HG03378 (cell line): ENCODE measurements at regions not wholly inside any gene's neighbourhood (a gene's known extent, or its start where the extent isn't known, plus 50 kb on each side); places are given as distances from the start of the nearest gene placed in this dataset.
"Not testable (repeated sequence)": the region's sequence is repeated elsewhere in the genome, so short reads cannot be mapped to it uniquely, and the experiment has no call there.

Experiments
- ATAC-seq: cut with Tn5 transposase; IDR thresholded peaks from one replicate; pipeline ENCODE4 v1.9.1; 2021; ENCODE audit warnings: mild to moderate bottlenecking, moderate library complexity; ENCODE audit not compliant: unreplicated experiment

GRCh38 chr3:26252001-26252400 lies 370.6 kb upstream of the LRRC3B start:
- no peak for ATAC-seq

GRCh38 chr3:26256224-26256623 lies 366.3 kb upstream of the LRRC3B start:
- no peak for ATAC-seq

- no peak for ATAC-seq
Observed at GRCh38 chr3:26259176-26259575, 363.4 kb upstream of the LRRC3B start.

- ATAC-seq, result no peak
Observed at GRCh38 chr3:26260139-26260538, 362.4 kb upstream of the LRRC3B start.

- ATAC-seq, result no peak
Observed at GRCh38 chr3:26264708-26265107, 357.9 kb upstream of the LRRC3B start.

- no peak for ATAC-seq
Observed at GRCh38 chr3:26271848-26272247, 350.7 kb upstream of the LRRC3B start.

- ATAC-seq, result no peak
Observed at GRCh38 chr3:26273196-26273595, 349.4 kb upstream of the LRRC3B start.

- ATAC-seq, result no peak
Observed at GRCh38 chr3:26279091-26279490, 343.5 kb upstream of the LRRC3B start.

- no peak for ATAC-seq
Observed at GRCh38 chr3:26280517-26280916, 342.1 kb upstream of the LRRC3B start.

GRCh38 chr3:26281284-26281985 lies 341.1 kb upstream of the LRRC3B start:
- ATAC-seq, result no peak

- ATAC-seq, result not testable (repeated sequence)
Observed at GRCh38 chr3:26284503-26284902, 338.1 kb upstream of the LRRC3B start.

- no peak for ATAC-seq
Observed at GRCh38 chr3:26291840-26292239, 330.7 kb upstream of the LRRC3B start.

GRCh38 chr3:26292780-26293179 lies 329.8 kb upstream of the LRRC3B start:
- no peak for ATAC-seq

- no peak for ATAC-seq
Observed at GRCh38 chr3:26293329-26293844, 329.2 kb upstream of the LRRC3B start.

GRCh38 chr3:26307192-26307591 lies 315.4 kb upstream of the LRRC3B start:
- no peak for ATAC-seq

GRCh38 chr3:26307787-26308186 lies 314.8 kb upstream of the LRRC3B start:
- no peak for ATAC-seq

GRCh38 chr3:26308454-26308853 lies 314.1 kb upstream of the LRRC3B start:
- ATAC-seq, result no peak

- ATAC-seq, result not testable (repeated sequence)
Observed at GRCh38 chr3:26309536-26309935, 313.0 kb upstream of the LRRC3B start.

GRCh38 chr3:26312816-26313215 lies 309.8 kb upstream of the LRRC3B start:
- ATAC-seq, result no peak

GRCh38 chr3:26316472-26316871 lies 306.1 kb upstream of the LRRC3B start:
- no peak for ATAC-seq

GRCh38 chr3:26323741-26324140 lies 298.8 kb upstream of the LRRC3B start:
- not testable (repeated sequence) for ATAC-seq

- no peak for ATAC-seq
Observed at GRCh38 chr3:26340001-26340400, 282.6 kb upstream of the LRRC3B start.

- ATAC-seq, result no peak
Observed at GRCh38 chr3:26343647-26344046, 278.9 kb upstream of the LRRC3B start.
